ENCODE measurements at regions not wholly inside any gene's neighbourhood (a gene's known extent, or its start where the extent isn't known, plus 50 kb on each side); places are given as distances from the start of the nearest gene placed in this dataset.

DNA sequence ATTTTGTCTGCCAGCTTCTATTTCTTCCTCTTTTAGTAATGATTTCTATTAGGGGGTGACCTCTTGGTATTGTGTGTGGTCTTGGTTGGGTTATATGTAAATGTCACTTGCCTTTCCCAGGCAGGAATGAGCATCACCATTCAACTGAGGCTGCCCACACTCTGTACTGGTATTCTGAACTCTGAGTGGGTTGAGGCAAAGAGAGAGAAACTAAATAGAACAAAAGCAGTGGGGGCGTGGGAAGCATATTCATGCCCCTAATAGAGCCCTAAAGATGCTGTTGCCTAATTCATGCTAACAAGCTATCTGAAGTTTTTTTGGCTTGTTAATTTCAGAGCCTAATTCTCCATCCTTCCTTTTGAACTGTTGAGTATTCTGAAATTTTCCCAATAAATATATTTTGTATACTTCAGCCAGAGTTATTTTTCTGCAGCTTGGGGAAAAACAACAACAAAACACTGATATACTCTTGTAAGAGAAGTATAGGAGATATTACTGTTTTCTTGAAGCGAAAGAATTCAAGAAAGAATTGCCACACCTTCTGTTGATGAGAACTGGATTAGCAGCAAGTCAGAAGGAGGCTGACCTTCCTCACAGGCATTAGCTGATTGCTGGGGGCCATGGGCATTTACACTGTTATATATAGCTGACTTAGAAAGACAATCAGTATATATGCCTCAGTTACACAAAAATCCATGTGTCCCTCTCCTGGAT, 315.8 kb upstream of the KLF12 start:
- intact Hi-C loops (cut with micrococcal nuclease) = no loop called here
- H3K27ac ChIP-seq (replicated peaks) = no peak overlapping the region
- TF ChIP-seq, protein P1, sequence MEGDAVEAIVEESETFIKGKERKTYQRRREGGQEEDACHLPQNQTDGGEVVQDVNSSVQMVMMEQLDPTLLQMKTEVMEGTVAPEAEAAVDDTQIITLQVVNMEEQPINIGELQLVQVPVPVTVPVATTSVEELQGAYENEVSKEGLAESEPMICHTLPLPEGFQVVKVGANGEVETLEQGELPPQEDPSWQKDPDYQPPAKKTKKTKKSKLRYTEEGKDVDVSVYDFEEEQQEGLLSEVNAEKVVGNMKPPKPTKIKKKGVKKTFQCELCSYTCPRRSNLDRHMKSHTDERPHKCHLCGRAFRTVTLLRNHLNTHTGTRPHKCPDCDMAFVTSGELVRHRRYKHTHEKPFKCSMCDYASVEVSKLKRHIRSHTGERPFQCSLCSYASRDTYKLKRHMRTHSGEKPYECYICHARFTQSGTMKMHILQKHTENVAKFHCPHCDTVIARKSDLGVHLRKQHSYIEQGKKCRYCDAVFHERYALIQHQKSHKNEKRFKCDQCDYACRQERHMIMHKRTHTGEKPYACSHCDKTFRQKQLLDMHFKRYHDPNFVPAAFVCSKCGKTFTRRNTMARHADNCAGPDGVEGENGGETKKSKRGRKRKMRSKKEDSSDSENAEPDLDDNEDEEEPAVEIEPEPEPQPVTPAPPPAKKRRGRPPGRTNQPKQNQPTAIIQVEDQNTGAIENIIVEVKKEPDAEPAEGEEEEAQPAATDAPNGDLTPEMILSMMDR (IDR thresholded peaks at IDR 0.05; ENCODE audit: borderline replicate concordance) = no peak

DNA sequence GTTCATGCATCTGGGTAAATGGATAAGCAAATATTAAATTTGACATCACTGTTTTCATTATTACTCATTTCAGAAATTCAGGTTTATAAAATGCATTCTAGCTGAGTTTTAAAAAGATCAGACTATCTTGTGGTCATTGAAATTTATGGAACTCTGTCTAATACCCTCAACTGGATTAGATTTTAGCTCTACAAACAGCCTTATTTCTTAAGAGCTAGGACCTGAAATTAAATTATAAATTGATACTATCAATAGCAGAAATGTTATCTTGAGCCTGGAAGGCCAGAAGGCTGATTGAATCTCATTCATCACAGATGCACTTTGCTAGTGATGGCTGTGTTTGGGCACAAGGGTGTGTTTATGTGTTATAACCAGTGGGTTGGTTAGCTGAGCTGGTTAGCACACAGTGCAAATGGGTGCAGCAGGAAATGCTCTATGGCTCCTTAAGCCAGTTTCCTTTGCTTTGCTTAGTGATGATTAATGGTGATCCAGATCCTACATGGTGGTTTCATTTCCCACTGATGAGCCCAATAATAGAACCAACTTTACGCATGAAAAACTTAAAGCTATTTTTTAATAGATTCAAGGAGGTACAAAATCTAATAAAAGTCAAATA, 310.8 kb upstream of the KLF12 start:
- TF ChIP-seq, protein P1 (IDR thresholded peaks at IDR 0.05; ENCODE audit: borderline replicate concordance) = no peak
- no peak overlapping the region for H3K4me3 ChIP-seq
- no peaks in the 10 kb centered on the region for H3K36me3 ChIP-seq
- intact Hi-C loops (cut with micrococcal nuclease) = no loop called here
- DNase-seq = no peak
- peaks cover 16% of the 10 kb centered on the region for H3K9me3 ChIP-seq (replicated peaks)
- H3K27me3 ChIP-seq (ENCODE audit: low read depth) = no peaks in the 10 kb centered on the region
- H3K4me1 ChIP-seq = peaks cover 5% of the 10 kb centered on the region
- no peak overlapping the region for H3K27ac ChIP-seq (replicated peaks)

More for the DNA sequence above, 315.8 kb upstream of the KLF12 start:
- peaks cover 5% of the 10 kb centered on the region for H3K9me3 ChIP-seq (replicated peaks)
- DNase-seq = no peak
- peaks cover 5% of the 10 kb centered on the region for H3K4me1 ChIP-seq
- H3K36me3 ChIP-seq = no peaks in the 10 kb centered on the region
- no peak overlapping the region for H3K4me3 ChIP-seq
- H3K27me3 ChIP-seq (ENCODE audit: low read depth) = no peaks in the 10 kb centered on the region

DNA sequence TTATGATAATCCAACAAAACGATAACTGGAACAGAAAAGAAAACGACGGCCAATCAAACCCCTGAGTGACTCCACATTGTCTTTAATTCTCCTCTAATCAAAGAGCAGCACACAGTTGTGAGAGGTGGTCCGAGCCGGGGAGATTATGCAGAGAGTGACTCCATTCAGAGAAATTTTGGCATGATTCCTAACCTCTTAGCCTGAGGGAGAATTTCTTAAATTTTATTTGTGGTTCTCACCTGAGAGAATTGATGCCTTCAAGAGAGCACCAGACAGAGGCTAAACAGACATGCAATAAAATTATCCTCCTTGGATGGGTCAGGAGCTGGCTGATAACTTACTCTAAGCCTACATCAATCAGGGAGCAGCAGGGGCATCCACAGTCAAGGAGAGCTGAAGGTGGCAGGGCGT, 310.0 kb upstream of the KLF12 start:
- TF ChIP-seq, protein P1 (IDR thresholded peaks at IDR 0.05; ENCODE audit: borderline replicate concordance) = no peak
- no peak for DNase-seq
- Histone ChIP-seq H3K4me1 (peaks cover 5% of the 10 kb centered on the region), H3K27ac (replicated peaks) (no peak overlapping the region), H3K27me3 (ENCODE audit: low read depth) (no peaks in the 10 kb centered on the region), H3K9me3 (replicated peaks) (peaks cover 16% of the 10 kb centered on the region), H3K36me3 (no peaks in the 10 kb centered on the region), H3K4me3 (no peak overlapping the region)
- intact Hi-C loops (cut with micrococcal nuclease) = no loop called here

DNA sequence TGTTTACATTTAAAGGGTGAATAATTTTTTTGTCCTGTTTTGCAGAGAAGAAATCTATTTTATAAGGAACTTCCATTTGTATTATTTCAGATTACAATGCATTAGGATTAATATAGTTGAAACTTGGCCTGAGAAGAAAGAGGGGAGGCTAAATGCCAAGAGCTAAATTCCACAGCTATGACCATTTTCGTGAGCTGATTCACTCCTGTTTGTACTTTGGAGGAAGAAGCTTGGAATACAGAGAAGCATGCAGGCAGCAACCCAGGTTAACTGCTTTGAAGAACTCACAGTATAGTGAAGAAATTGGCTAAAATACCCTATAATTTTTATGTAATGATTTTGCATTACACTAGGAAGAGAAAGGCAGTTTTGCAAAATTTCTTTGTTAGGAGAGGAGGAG, 309.4 kb upstream of the KLF12 start:
- no peaks in the 10 kb centered on the region for H3K36me3 ChIP-seq
- H3K27me3 ChIP-seq (ENCODE audit: low read depth) = no peaks in the 10 kb centered on the region
- peaks cover 16% of the 10 kb centered on the region for H3K9me3 ChIP-seq (replicated peaks)
- TF ChIP-seq, protein P1 (IDR thresholded peaks at IDR 0.05; ENCODE audit: borderline replicate concordance) = no peak
- DNase-seq = no peak
- no peak overlapping the region for H3K4me3 ChIP-seq
- H3K27ac ChIP-seq (replicated peaks) = no peak overlapping the region
- H3K4me1 ChIP-seq = peaks cover 5% of the 10 kb centered on the region
- intact Hi-C loops (cut with micrococcal nuclease) = no loop called here

- peaks cover 5% of the 10 kb centered on the region for H3K4me1 ChIP-seq
- TF ChIP-seq, protein P1 (IDR thresholded peaks at IDR 0.05; ENCODE audit: borderline replicate concordance) = no peak
- H3K36me3 ChIP-seq = no peaks in the 10 kb centered on the region
- H3K9me3 ChIP-seq (replicated peaks) = peaks cover 16% of the 10 kb centered on the region
- no peak for DNase-seq
- H3K4me3 ChIP-seq = no peak overlapping the region
- H3K27ac ChIP-seq (replicated peaks) = no peak overlapping the region
- intact Hi-C loops (cut with micrococcal nuclease) = no loop called here
- no peaks in the 10 kb centered on the region for H3K27me3 ChIP-seq (ENCODE audit: low read depth)
These were observed 308.5 kb upstream of the KLF12 start for GRCh38 chr13:74442751-74443150.
